GM12865 (cell line): ENCODE measurements at regions not wholly inside any gene's neighbourhood (a gene's known extent, or its start where the extent isn't known, plus 50 kb on each side); places are given as distances from the start of the nearest gene placed in this dataset.
"Not testable (repeated sequence)": the region's sequence is repeated elsewhere in the genome, so short reads cannot be mapped to it uniquely, and the experiment has no call there.

Experiments
- DNase-seq: peaks from one replicate; pipeline ENCODE4 v3.0.0; 2010; ENCODE audit warnings: low read depth
- H3K4me3 ChIP-seq: 2 replicates; pipeline ENCODE4 v1.5.1; 2011; ENCODE audit warnings: mild to moderate bottlenecking, low read depth, low read length, control low read depth
- CTCF ChIP-seq: IDR thresholded peaks from 2 replicates; pipeline ENCODE4 v1.5.1; 2011; ENCODE audit warnings: low read length, control low read depth, low read depth, inconsistent platforms; ENCODE audit not compliant: insufficient read depth; ENCODE audit errors: missing control alignments

GRCh38 chr12:46970636-46971035 lies 108.8 kb upstream of the PCED1B start:
- TF ChIP-seq CTCF: no peak
- H3K4me3 ChIP-seq: no peak overlapping the region
- DNase-seq: no peak

GRCh38 chr12:46973937-46974336 lies 105.5 kb upstream of the PCED1B start:
- DNase-seq, H3K4me3 ChIP-seq: not testable (repeated sequence)

- no peak for DNase-seq
- H3K4me3 ChIP-seq: no peak overlapping the region
- no peak for TF ChIP-seq CTCF
These were observed 101.5 kb upstream of the PCED1B start for GRCh38 chr12:46977871-46978375.

- no peak for DNase-seq
These were observed 97.8 kb upstream of the PCED1B start for GRCh38 chr12:46981622-46982021.

GRCh38 chr12:46982629-46983392 lies 96.6 kb upstream of the PCED1B start:
- no peak for TF ChIP-seq CTCF
- no peak for DNase-seq
- H3K4me3 ChIP-seq: no peak overlapping the region

More at GRCh38 chr12:46981622-46982021, 97.8 kb upstream of the PCED1B start:
- H3K4me3 ChIP-seq: no peak overlapping the region
- TF ChIP-seq CTCF: no peak

GRCh38 chr12:46983393-46983793 lies 96.0 kb upstream of the PCED1B start:
- TF ChIP-seq CTCF: no peak
- DNase-seq: no peak
- H3K4me3 ChIP-seq: no peak overlapping the region

GRCh38 chr12:46983959-46984841 lies 95.2 kb upstream of the PCED1B start:
- DNase-seq: peak; percentile 59
- H3K4me3 ChIP-seq: no peak overlapping the region
- TF ChIP-seq CTCF: peak; percentile 77
